Activated T-cell treated with anti-CD3 and anti-CD28 coated beads, Interleukin-2, amount 50 U/mL, for 72 hours (primary cell): ENCODE measurements at regions not wholly inside any gene's neighbourhood (a gene's known extent, or its start where the extent isn't known, plus 50 kb on each side); places are given as distances from the start of the nearest gene placed in this dataset.

ENCODE experiments used
- ATAC-seq, 2 donors: fragments of 150-1000 bp; cut with Tn5 transposase; replicated peaks in 1 of 2; 2 replicates each; pipeline ENCODE4 v1.10.0; 2021; ENCODE audit warnings: moderate library complexity in 2 of 2, mild to moderate bottlenecking in 1 of 2
- DNase-seq, 2 donors: peaks; one replicate each; pipeline ENCODE4 v3.0.0; 2021 to 2022; ENCODE audit warnings: mixed read lengths in 1 of 2
- H3K27ac Mint-ChIP-seq: one replicate; pipeline ENCODE4 v1.8.0; 2022; ENCODE audit warnings: mild to moderate bottlenecking, moderate library complexity, mixed read lengths
- H3K27me3 Mint-ChIP-seq: one replicate; pipeline ENCODE4 v1.8.0; 2022; ENCODE audit warnings: low read depth, mixed read lengths
- H3K36me3 Mint-ChIP-seq, 2 donors: one replicate each; pipeline ENCODE4 v1.8.0; 2022; ENCODE audit warnings: mixed read lengths in 2 of 2, mild to moderate bottlenecking in 1 of 2; ENCODE audit not compliant: insufficient read depth in 2 of 2
- H3K4me1 Mint-ChIP-seq: one replicate; pipeline ENCODE4 v1.8.0; 2022; ENCODE audit warnings: low read depth, mixed read lengths
- H3K4me3 Mint-ChIP-seq, 2 donors: one replicate each; pipeline ENCODE4 v1.8.0; 2022; ENCODE audit warnings: mild to moderate bottlenecking in 2 of 2, mixed read lengths in 2 of 2, moderate library complexity in 2 of 2
- H3K9me3 Mint-ChIP-seq, 2 donors: one replicate each; pipeline ENCODE4 v1.8.0; 2022; ENCODE audit warnings: mixed read lengths in 2 of 2

DNA sequence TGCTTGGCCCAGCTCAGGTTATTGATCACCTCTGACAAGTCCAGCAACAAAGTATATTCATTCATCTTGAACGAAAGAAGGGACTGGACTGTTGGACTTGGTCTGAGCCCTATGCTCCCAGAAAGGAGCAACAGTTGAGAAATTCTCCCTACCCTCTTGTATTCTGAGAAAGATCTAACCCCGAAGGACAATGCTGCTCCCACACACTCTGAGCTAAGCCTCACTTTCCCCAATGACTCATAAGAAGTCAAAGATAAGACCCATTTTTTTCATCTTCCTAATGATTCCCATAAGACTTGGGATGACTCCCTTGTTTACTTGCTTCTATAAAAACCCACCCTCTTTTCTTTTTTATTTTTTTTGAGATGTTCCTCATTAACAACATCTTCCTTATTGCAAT lies 549.4 kb upstream of the MDFIC2 start:
- Mint-ChIP-seq H3K4me3 (no peak overlapping the region), H3K4me1 (peaks cover 25% of the 10 kb centered on the region), H3K27me3 (peaks cover 66% of the 10 kb centered on the region), H3K27ac (peak overlapping the region; percentile 64), H3K9me3 (peaks cover 0 to 4% of the 10 kb centered on the region in 2 donors), H3K36me3 (peaks cover 0 to 3% of the 10 kb centered on the region in 2 donors)
- ATAC-seq (no peak), DNase-seq (no peak)

DNA sequence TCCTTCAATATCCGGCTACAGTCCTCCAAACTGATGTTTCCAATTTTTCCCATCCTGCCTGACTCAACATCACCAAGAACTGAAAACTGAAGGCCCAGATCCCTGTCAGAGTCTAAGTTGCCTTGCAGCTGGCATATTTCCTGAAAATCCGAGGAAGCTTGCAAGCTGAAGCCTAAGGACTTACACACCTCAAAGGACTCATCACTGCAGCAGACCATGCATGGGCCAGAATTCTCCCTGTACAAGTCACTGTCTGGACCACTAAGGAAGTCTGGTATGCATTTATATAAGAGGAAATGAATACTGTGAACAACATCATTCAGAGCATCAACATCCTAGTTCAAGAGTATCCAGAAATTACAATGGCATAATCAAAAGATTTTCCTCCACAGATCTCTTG lies 548.8 kb upstream of the MDFIC2 start:
- Mint-ChIP-seq H3K4me1 (peaks cover 31% of the 10 kb centered on the region), H3K36me3 (peaks cover 0 to 3% of the 10 kb centered on the region in 2 donors), H3K4me3 (no peak overlapping the region), H3K27ac (no peak overlapping the region), H3K9me3 (peaks cover 0 to 4% of the 10 kb centered on the region in 2 donors), H3K27me3 (peaks cover 64% of the 10 kb centered on the region)
- DNase-seq, result no peak
- no peak for ATAC-seq

DNA sequence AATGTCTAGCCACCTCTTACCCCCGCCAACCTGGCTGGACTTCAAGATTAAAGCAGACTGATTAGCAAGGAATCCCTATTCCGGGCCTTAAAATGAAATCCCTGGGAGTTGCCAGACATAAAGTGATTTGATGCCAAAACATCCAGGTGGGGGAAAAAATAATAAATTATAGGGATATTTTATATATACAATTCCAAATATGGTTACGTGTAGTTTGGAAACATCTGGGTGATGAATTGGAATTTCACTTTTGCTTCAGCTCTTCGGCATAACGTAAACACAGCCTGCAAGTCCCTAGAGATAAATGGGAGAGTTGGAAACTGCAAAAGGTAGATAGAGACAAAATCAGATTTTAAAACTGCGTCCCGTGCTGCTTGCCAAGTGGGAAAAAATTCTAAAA lies 545.5 kb upstream of the MDFIC2 start:
- Mint-ChIP-seq H3K36me3 (no peaks in the 10 kb centered on the region), H3K9me3 (no peaks in the 10 kb centered on the region), H3K4me1 (peaks cover 53% of the 10 kb centered on the region), H3K27me3 (peaks cover 54% of the 10 kb centered on the region), H3K4me3 (no peak overlapping the region), H3K27ac (no peak overlapping the region)
- DNase-seq, result no peak
- ATAC-seq, result no peak

DNA sequence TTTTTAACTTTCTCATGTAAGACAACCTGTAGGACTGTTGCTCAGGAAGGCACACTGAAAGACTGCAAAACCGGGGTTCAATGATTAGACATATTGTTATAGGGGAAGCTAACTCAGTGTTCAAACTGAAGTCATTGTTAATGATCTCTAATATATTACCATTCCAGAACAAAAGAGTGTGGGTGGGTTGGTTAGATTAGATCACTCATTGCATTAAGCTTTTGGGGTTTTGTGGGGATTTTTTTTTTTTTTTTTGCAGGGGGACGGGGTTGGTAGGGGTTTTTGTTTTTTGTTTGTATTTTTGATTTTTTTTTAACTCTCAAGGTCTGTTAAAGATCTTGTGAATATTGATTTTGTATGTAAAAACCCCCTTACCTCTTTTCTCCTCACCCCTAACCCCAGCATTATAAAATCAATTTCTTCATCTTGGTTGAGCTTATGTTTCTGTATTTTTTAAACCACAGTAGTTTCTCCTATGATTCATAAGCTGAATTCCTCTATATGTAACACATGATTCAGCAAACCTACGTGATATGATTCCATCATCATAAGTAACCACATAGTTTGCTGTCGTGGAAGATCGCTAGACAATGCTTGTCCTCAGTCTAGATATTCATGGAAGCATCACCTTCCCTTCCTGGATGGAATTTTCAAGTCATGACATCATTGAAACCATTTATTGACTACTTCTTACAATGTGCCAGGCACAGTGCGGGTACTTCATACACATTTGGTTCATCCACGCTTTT lies 544.1 kb upstream of the MDFIC2 start:
- no peaks in the 10 kb centered on the region for H3K36me3 Mint-ChIP-seq
- H3K4me1 Mint-ChIP-seq, result peaks cover 46% of the 10 kb centered on the region
- ATAC-seq (peak; percentile 91 to 93), DNase-seq (peak in 1 of 2 donors; percentile 5)
- peak overlapping the region; percentile 38 for H3K27ac Mint-ChIP-seq
- peak overlapping the region; percentile 2 to 45 for H3K4me3 Mint-ChIP-seq
- H3K9me3 Mint-ChIP-seq, result no peaks in the 10 kb centered on the region
- peaks cover 56% of the 10 kb centered on the region for H3K27me3 Mint-ChIP-seq

DNA sequence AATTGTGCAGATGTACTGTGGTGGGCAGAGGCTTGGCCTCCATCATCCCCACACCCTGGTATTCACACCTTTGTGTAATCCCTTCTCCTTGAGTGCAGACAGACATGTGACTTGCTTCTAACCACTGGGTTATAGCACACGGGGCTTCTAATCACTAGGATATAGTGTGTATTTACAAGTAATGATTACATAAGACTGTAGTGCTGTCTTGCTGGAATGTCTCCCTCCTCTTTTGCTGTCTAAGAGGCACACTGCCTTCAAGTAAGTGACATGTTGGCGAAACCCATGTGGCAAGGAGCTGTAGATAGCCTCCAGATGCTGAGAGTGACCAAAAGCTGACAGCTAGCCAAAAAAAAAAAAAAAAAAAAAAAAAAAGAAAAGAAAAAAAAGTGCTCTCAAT lies 542.7 kb upstream of the MDFIC2 start:
- no peak for ATAC-seq
- H3K4me1 Mint-ChIP-seq, result peaks cover 39% of the 10 kb centered on the region
- no peak for DNase-seq
- peaks cover 47% of the 10 kb centered on the region for H3K27me3 Mint-ChIP-seq
- no peak overlapping the region for H3K4me3 Mint-ChIP-seq
- H3K36me3 Mint-ChIP-seq, result no peaks in the 10 kb centered on the region
- no peak overlapping the region for H3K27ac Mint-ChIP-seq
- H3K9me3 Mint-ChIP-seq, result no peaks in the 10 kb centered on the region

DNA sequence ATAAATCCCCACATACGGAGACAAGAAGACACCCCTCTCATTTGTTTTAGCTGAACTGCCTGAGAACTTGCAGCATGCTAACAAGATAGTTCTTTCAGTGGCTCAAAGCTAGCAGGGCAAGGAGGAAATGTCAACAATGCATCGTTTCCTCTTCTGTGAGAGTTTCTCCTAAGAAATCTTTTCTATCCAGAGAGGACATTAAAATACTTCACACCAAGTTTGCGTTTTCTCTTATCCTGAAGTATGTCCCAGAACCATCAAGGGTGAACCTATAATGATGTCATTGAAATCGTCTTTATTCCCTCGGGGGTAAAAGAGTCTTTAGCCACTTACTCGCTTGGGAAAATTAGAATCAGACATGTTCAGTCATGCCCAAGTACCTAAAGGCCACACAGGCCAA lies 541.7 kb upstream of the MDFIC2 start:
- no peak for ATAC-seq
- H3K27ac Mint-ChIP-seq, result no peak overlapping the region

DNA sequence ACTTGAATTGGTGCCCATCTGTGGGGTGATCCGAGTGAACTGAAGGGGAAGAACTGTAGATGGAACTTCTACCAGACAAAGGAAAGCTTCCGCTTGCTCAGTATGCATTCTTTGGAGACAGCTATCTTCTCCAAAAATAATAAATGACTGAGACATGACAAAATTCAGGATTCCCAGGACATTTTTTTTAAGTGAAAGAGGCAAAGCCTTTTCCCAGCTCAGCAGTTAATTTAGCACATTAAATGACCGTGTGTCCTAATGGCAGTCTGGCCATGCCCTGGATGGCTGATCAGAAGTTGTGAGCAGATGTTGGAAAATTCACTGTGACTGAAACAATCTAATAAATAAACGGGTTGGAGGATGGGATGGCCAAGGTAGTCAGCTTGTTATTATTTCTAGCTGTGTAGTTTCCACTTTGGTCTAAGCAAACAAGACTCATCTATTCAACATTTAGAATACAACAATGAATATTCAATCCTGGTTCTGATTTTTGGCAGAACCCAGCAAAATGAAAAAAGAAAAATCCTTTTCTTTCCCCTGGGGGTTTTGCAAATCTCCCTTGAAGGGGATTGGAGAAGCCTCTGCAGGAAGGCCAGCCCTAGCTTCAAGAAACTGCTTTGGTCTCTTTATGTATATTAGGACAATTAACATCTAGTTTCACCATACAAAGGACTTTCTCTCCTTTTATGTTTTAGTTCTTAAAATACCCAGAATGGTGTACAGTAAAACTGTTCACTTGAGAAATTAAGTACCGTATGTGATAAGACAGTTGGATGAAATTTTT lies 540.9 kb upstream of the MDFIC2 start:
- Mint-ChIP-seq H3K4me3 (no peak overlapping the region), H3K4me1 (peaks cover 34% of the 10 kb centered on the region), H3K9me3 (no peaks in the 10 kb centered on the region), H3K27ac (no peak overlapping the region), H3K27me3 (peaks cover 45% of the 10 kb centered on the region), H3K36me3 (no peaks in the 10 kb centered on the region)
- ATAC-seq (no peak), DNase-seq (no peak)

More for the DNA sequence above, 541.7 kb upstream of the MDFIC2 start:
- Mint-ChIP-seq H3K27me3 (peaks cover 43% of the 10 kb centered on the region), H3K9me3 (no peaks in the 10 kb centered on the region), H3K4me3 (no peak overlapping the region), H3K36me3 (no peaks in the 10 kb centered on the region), H3K4me1 (peaks cover 34% of the 10 kb centered on the region)
- DNase-seq, result no peak

DNA sequence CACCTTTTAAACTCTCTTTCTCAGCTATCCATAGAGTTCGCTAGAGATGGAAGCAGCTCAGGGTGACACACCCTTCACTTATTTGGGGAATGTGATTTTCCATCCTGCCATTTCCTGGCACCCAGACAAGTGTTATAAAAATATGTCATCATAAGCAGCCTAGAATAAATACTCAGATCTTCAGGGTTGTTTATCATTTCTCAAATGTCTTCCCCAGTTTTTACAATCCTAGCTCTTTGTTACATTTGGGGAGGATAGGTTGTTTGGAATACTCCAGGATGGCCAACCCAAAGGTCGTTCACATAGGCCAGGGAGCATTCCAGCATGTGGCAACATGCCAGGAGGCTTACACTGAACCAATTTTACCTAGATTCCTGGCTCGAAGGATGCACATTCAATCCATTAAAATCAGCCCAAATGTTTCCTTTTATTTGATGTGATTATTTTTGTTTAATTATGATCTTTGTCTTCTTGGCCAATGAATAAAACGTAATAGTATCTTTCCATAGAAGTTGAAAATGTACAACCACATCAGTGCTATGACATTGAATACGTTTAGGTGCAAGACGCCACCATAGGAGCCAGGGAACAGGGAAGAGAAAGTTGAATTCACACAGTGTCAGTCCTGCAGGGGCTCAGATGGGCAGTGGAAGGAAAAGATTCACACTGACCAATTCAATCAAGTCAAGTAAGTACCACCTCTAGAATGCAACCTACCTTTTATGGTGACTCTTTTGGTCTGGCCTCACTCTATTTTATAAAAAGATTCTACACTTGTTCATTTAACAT lies 537.7 kb upstream of the MDFIC2 start:
- Mint-ChIP-seq H3K4me1 (peaks cover 11% of the 10 kb centered on the region), H3K27me3 (peaks cover 71% of the 10 kb centered on the region), H3K36me3 (peaks cover 0 to 2% of the 10 kb centered on the region in 2 donors), H3K9me3 (peaks cover 0 to 3% of the 10 kb centered on the region in 2 donors), H3K27ac (no peak overlapping the region), H3K4me3 (no peak overlapping the region)
- DNase-seq (no peak), ATAC-seq (no peak)

DNA sequence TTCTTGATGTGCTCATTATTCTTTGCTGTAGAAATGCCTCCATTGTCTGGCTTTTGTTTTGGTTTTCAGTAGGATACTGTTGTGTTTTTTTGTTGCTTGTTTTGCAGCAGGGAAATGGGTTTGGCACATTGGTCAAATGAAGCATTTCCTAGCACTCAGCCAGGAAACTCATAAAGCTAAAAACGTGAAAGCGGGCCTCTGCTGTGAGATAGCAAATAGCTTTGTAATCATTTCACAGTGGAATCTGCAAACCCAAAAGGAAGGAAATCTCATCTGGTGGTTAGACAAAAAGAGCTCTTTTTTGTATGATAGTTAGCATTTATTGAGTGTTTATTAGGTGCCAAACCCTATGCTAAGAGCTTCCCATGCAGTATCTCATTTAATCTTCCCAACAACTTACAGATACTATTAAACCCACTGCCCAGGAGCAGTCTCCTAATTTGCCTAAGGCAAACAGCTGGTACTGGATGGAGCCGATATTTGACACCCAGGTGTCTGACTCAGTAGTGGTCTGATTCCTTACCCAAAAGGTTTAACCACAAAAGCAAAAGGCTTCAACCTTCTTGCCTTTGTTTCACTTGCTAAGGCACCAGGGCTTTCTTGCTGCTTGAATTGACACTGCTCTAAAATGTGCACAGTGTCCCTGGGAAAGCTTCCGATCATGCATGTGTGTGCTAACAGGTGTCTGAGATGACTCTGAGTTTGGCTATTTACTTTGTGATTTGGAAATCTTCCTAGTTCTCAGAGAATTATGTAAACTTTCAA lies 527.9 kb upstream of the MDFIC2 start:
- DNase-seq (no peak), ATAC-seq (peak; percentile 39 to 63)
- Mint-ChIP-seq H3K27ac (no peak overlapping the region), H3K27me3 (peaks cover 18% of the 10 kb centered on the region), H3K9me3 (no peaks in the 10 kb centered on the region), H3K4me1 (peaks cover 7% of the 10 kb centered on the region), H3K36me3 (no peaks in the 10 kb centered on the region), H3K4me3 (no peak overlapping the region)

DNA sequence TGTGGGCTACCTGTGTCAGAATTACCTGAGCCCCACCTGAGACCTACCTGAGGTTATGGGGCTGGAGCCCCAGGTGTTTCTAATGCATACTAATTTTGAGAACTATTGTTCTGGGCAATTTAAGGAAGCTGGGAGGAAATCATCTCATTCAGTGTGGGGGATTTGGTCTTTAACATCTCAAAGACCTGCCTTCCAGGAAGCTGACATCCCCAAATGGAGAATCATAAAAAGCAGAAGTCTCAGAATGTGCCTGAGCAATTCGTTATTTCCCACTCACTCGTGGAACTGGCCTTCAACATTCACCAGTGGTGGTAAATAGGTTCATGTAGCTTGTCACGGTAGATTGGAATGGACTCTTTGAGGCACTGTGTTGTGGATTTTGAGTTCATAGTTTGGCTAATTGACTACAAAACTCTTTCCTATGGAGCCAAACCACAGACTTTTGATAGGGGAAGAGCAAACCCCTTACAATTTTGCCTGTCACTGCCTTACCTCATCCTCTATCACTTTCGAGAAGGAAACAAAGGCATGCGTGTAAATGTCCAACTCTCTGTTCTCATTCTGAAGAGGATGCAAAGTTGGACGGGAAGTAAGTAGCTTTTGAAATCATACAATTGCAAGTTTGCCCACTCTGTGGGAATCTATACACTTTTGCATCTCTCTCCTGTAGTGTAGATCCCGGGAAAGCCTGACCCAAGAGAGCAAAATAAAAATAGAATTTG lies 521.0 kb upstream of the MDFIC2 start:
- ATAC-seq (no peak), DNase-seq (no peak)
- Mint-ChIP-seq H3K27ac (no peak overlapping the region), H3K9me3 (no peaks in the 10 kb centered on the region), H3K4me1 (no peaks in the 10 kb centered on the region), H3K4me3 (no peak overlapping the region), H3K27me3 (peaks cover 23% of the 10 kb centered on the region), H3K36me3 (no peaks in the 10 kb centered on the region)

DNA sequence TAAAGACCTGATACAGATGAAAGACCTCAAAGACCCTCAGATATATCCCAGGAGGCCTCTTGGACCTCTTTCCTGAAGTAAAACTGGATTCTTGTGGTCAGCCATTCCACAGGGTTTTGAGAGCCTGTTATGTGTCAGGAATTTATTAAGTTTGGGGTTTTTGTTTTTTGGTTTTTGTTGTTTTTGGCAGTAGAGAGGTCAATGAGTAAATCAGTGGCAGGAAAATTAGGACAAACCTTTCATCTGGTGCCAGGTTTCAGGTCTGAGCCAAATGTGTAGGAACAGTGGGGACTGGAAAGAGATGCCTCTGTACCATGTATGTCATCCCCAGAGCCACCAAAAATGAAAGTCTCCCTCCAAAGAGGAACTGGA lies 520.4 kb upstream of the MDFIC2 start:
- no peak overlapping the region for H3K27ac Mint-ChIP-seq
- no peak for DNase-seq
- H3K4me3 Mint-ChIP-seq, result no peak overlapping the region
- peaks cover 23% of the 10 kb centered on the region for H3K27me3 Mint-ChIP-seq
- H3K9me3 Mint-ChIP-seq, result no peaks in the 10 kb centered on the region
- H3K36me3 Mint-ChIP-seq, result no peaks in the 10 kb centered on the region
- no peaks in the 10 kb centered on the region for H3K4me1 Mint-ChIP-seq
- ATAC-seq, result no peak
